Mesothelial cell of epicardium (in vitro differentiated cells): ENCODE measurements at regions not wholly inside any gene's neighbourhood (a gene's known extent, or its start where the extent isn't known, plus 50 kb on each side); places are given as distances from the start of the nearest gene placed in this dataset.

ENCODE experiments used
- DNase-seq, 2 experiments: peaks; one replicate each; pipeline ENCODE4 v3.0.0; 2021; ENCODE audit warnings: low spot score in 2 of 2; ENCODE audit not compliant: unreplicated experiment in 2 of 2
- H3K27ac Mint-ChIP-seq: 2 replicates; pipeline ENCODE4 v1.8.0; 2021; ENCODE audit warnings: mixed read lengths
- H3K27me3 Mint-ChIP-seq: 2 replicates; pipeline ENCODE4 v1.8.0; 2021; ENCODE audit warnings: low read depth, mixed read lengths
- H3K36me3 Mint-ChIP-seq: 2 replicates; pipeline ENCODE4 v1.8.0; 2021; ENCODE audit warnings: mixed read lengths
- H3K4me1 Mint-ChIP-seq: 2 replicates; pipeline ENCODE4 v1.8.0; 2021; ENCODE audit warnings: mixed read lengths
- H3K4me3 Mint-ChIP-seq: 2 replicates; pipeline ENCODE4 v1.8.0; 2021; ENCODE audit warnings: mild to moderate bottlenecking, moderate library complexity, mixed read lengths
- H3K9me3 Mint-ChIP-seq: 2 replicates; pipeline ENCODE4 v1.8.0; 2021; ENCODE audit warnings: mixed read lengths
- TF ChIP-seq, protein P1 (sequence below): fragments of 200-600 bp; sonication (generic); IDR thresholded peaks from one replicate; pipeline ENCODE4 v1.5.0; 2021; ENCODE audit warnings: antibody characterized with exemption; ENCODE audit not compliant: unreplicated experiment

DNA sequence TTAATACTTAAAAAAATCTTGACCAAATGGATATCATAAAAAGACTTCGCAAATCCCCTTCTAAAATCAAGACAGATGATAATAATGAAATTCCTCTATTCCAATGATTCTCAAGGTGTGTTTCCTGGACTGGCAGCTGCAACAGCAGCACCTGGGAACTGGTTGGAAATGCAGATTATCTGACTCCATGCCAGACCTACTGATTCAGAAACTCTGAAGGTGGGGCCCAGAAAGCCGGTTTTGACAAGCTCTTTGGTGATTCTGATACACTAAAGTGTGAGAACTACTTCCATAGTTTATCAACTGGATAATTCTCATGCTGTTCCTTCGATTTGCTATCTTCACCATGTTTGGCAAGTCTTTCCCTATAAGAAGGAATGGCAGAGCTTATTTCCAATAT, 252.1 kb downstream of the COL12A1 start:
- no peaks in the 10 kb centered on the region for H3K4me1 Mint-ChIP-seq
- H3K36me3 Mint-ChIP-seq: no peaks in the 10 kb centered on the region
- H3K27ac Mint-ChIP-seq: no peak overlapping the region
- peaks cover 4% of the 10 kb centered on the region for H3K27me3 Mint-ChIP-seq
- DNase-seq: no peak
- TF ChIP-seq, protein P1, sequence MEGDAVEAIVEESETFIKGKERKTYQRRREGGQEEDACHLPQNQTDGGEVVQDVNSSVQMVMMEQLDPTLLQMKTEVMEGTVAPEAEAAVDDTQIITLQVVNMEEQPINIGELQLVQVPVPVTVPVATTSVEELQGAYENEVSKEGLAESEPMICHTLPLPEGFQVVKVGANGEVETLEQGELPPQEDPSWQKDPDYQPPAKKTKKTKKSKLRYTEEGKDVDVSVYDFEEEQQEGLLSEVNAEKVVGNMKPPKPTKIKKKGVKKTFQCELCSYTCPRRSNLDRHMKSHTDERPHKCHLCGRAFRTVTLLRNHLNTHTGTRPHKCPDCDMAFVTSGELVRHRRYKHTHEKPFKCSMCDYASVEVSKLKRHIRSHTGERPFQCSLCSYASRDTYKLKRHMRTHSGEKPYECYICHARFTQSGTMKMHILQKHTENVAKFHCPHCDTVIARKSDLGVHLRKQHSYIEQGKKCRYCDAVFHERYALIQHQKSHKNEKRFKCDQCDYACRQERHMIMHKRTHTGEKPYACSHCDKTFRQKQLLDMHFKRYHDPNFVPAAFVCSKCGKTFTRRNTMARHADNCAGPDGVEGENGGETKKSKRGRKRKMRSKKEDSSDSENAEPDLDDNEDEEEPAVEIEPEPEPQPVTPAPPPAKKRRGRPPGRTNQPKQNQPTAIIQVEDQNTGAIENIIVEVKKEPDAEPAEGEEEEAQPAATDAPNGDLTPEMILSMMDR: no peak
- peaks cover 31% of the 10 kb centered on the region for H3K9me3 Mint-ChIP-seq
- H3K4me3 Mint-ChIP-seq: no peak overlapping the region

DNA sequence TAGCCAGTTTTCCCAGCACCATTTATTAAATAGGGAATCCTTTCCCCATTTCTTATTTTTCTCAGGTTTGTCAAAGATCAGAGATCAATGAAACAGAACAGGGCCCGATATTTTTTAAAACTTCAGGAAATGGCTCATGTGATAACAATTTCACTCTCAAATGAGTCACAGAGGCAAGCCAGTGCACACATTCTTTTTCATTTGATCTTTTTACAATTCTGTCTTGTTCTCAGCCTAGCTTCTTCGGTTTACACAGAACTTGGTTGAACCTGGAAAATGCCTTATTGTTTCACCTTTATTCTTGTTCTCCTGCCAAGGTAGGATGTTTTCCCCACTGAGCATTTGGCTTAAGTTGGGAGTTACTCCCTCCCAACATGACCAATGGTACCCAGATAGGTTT, 258.9 kb downstream of the COL12A1 start:
- H3K4me3 Mint-ChIP-seq: no peak overlapping the region
- TF ChIP-seq, protein P1: no peak
- no peak for DNase-seq

DNA sequence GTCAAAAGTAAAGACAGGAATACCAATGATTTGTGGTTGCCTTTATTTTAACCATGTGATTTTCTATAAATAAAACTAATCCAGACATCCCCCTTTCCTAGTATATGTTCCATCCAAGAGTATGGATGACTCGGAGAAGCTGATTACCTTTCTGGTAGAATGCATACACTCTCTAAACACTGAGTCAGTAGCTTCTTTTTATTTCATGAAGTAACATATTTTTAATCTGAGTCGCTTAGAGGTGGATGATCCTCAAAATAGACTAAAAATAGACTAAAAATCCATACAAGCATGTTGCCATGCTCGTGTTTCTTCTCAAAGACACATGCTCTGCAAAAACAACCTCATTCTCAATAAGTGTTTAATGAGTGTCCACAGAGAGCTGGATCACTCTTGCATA, 263.7 kb downstream of the COL12A1 start:
- TF ChIP-seq, protein P1: no peak
- no peak for DNase-seq
- no peak overlapping the region for H3K4me3 Mint-ChIP-seq
- no peaks in the 10 kb centered on the region for H3K4me1 Mint-ChIP-seq
- H3K27ac Mint-ChIP-seq: no peak overlapping the region
- H3K36me3 Mint-ChIP-seq: no peaks in the 10 kb centered on the region
- no peaks in the 10 kb centered on the region for H3K27me3 Mint-ChIP-seq
- no peaks in the 10 kb centered on the region for H3K9me3 Mint-ChIP-seq

More for the DNA sequence above, 258.9 kb downstream of the COL12A1 start:
- Mint-ChIP-seq H3K4me1 (no peaks in the 10 kb centered on the region), H3K27me3 (no peaks in the 10 kb centered on the region), H3K36me3 (no peaks in the 10 kb centered on the region), H3K27ac (no peak overlapping the region), H3K9me3 (peaks cover 15% of the 10 kb centered on the region)

DNA sequence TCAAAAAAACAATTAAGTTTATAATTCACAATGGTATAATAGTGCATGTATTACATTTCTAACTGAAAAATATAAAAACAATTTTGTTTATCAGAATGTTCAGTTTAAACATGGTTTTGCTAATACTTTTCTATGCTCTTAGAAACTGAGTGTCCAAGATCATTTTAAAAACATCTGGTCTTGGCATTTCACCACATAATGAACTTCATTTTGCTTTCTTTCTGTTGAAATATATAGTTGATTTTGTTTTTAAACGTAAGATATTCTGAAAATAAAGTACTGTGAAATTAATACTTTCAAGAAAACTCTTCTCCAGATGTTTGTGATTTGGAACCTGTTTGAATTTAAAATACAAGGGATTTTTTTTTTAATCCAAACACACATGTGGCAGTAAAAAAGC, 264.4 kb downstream of the COL12A1 start:
- Mint-ChIP-seq H3K36me3 (no peaks in the 10 kb centered on the region), H3K9me3 (no peaks in the 10 kb centered on the region), H3K27ac (no peak overlapping the region), H3K27me3 (no peaks in the 10 kb centered on the region), H3K4me1 (no peaks in the 10 kb centered on the region), H3K4me3 (no peak overlapping the region)
- TF ChIP-seq, protein P1: no peak
- DNase-seq: no peak

DNA sequence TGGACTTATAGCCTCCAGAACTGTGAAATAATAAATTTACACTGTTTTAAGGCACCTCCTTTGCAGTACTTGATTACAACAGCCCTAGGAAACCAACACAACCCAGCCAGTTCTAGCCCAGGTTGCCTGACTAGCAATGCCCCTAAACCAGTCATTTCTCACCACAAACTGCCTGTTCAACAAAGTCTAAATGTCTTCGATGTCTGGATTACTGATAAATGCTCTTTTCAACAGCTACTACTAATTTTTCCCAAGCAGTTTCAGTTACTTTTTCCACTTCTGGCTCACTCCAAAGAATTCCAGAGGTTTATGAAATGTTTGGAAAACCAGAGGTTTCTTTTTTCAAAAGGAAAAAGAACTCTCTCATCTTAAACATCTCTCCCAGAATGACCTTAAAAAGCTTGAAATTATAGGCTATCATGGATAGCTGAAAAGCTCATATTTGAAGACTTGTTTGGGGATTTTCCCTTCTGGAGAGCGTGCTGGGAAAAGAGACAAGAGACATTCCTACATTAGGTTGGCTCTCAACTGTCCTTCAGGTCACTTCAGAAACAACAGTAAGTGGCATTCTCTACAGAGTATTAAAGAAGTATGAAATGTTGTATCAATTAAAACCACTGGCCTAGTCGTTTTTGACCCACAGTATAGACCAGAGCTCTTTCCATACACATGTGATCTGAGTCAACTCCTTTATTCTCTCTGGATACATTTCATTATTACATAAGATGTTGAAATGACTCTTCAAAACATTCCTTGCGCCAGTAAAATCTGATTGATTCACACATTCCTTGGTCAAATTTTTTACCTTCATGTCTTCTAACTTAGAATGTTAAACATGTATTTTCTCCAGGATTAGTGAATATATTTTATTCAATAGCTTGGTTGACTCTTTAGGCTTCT, 265.9 kb downstream of the COL12A1 start:
- TF ChIP-seq, protein P1: no peak
- no peak for DNase-seq
- Mint-ChIP-seq H3K4me3 (no peak overlapping the region), H3K4me1 (no peaks in the 10 kb centered on the region), H3K27ac (no peak overlapping the region), H3K9me3 (no peaks in the 10 kb centered on the region), H3K36me3 (no peaks in the 10 kb centered on the region), H3K27me3 (no peaks in the 10 kb centered on the region)
